Urinary bladder (tissue), 3 donors: ENCODE measurements at regions not wholly inside any gene's neighbourhood (a gene's known extent, or its start where the extent isn't known, plus 50 kb on each side); places are given as distances from the start of the nearest gene placed in this dataset.
"Not testable (repeated sequence)": the region's sequence is repeated elsewhere in the genome, so short reads cannot be mapped to it uniquely, and the experiment has no call there.

Source experiments
- DNase-seq: peaks from one replicate; pipeline ENCODE4 v3.0.0-alpha.2; 2015; ENCODE audit errors: extremely low spot score
- H3K27ac ChIP-seq: one replicate; pipeline ENCODE4 v1.5.1; 2013; ENCODE audit warnings: low read depth, mild to moderate bottlenecking, moderate library complexity
- H3K36me3 ChIP-seq: one replicate; pipeline ENCODE4 v1.6.1; 2013; ENCODE audit warnings: mild to moderate bottlenecking, moderate library complexity; ENCODE audit not compliant: insufficient read depth
- H3K4me1 ChIP-seq: one replicate; pipeline ENCODE4 v1.6.1; 2013; ENCODE audit warnings: mild to moderate bottlenecking, moderate library complexity; ENCODE audit not compliant: insufficient read depth
- H3K4me3 ChIP-seq: one replicate; pipeline ENCODE4 v1.5.1; 2013; ENCODE audit warnings: low read depth, low read length
- WGBS: extraction: QIAGEN DNeasy Blood & Tissue Kit; methylation state at CpG from one replicate; pipeline ENCODE4 v1.1.7; 2013; 5-methylcytosine and 5-hydroxymethylcytosine counted together
- donor health status: healthy with polysubstance abuse.
- donor health status: healthy.

DNA sequence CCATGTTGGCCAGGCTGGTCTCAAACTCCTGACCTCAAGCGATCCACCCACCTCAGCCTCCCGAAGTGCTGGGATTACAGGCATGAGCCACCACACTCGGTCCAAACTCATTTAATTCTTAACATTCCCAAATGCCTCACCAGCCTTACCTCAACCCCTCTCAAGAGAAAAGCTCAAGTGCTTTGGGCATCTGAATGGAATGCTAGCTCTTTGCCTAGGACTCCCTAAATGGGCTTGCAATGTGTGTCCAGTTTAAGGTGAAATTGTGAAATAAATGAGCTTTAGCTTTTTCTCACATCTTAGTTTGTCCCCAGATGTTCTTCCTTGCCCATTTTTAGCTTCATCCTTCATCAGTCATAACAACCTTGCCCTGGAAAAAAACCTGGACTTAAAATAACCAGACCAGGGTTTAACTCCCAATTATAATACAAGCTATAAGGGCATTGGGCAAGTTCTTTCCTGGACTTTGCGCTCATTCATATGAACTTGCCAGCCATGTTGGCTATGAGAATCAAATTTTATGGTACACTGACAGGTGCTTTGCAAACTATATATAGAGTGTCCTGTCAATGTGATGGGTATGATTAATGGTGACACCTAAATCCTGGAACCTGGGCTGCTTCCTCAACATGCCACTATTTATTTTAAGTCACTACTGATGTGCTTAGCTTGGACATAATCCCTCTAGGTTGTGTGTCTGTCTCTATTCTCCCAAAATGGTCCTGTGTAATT, 95.1 kb upstream of the SERPINE2 start:
- Histone ChIP-seq H3K36me3 (no peaks in the 10 kb centered on the region), H3K4me1 (no peaks in the 10 kb centered on the region), H3K4me3 (no peak overlapping the region), H3K27ac (no peak overlapping the region)
- DNase-seq, result no peak
- WGBS, result 93% methylated on average over 4 of the region's 4 CpGs

DNA sequence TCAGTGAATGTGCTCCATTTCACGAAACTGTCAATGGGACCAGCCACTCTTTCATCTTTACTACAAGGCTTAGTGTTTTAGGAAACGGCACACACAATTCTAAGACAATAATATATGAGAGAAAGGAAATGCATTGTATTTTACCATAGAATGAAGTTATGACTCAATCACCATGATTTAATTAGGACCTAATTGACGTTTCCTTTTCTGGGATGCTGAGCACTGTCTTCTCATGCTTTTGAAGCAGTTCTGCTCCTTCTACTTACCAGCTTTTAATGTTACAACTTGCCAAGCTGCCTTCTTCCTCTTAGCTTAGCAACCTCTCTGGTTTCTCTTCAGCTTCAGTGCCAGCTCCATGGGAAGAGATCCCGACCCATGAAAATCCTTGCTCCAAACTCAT, 94.3 kb upstream of the SERPINE2 start:
- Histone ChIP-seq H3K36me3 (no peaks in the 10 kb centered on the region), H3K4me3 (no peak overlapping the region), H3K27ac (no peak overlapping the region), H3K4me1 (no peaks in the 10 kb centered on the region)
- WGBS, result 80% methylated on average over 4 of the region's 4 CpGs
- no peak for DNase-seq

DNA sequence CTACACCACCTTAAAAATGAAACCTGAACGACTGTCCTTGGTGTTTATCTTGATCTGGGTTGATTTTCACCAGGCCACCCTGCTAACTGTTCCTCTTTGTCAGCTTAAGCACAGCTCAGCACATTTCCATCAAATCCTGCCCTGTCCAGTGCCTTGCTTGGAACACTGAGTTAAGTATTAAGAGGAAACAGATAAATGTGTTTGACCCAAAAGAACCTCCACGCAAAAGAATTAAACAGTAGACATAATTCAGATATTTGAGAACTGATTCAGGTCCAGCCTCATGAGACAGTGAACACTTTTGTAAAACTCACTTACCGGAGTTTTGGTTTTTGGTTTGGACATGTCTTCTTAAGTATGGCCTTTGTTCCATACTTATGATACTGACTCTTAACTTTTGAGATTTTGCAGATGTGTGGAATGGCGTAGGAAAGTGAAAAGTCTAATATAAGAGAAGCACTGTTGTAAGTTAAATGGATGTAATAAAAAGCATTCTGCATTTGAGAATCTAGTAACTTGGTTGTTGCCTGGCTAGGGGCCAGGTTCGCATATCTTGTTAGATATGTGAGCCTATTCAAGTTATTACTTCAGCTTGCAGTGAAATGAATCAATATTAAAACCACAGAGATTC, 88.9 kb upstream of the SERPINE2 start:
- peak; percentile 8 for DNase-seq
- H3K36me3 ChIP-seq, result no peaks in the 10 kb centered on the region
- 25% methylated on average over 5 of the region's 5 CpGs for WGBS
- H3K27ac ChIP-seq, result no peak overlapping the region
- H3K4me1 ChIP-seq, result no peaks in the 10 kb centered on the region
- H3K4me3 ChIP-seq, result no peak overlapping the region

DNA sequence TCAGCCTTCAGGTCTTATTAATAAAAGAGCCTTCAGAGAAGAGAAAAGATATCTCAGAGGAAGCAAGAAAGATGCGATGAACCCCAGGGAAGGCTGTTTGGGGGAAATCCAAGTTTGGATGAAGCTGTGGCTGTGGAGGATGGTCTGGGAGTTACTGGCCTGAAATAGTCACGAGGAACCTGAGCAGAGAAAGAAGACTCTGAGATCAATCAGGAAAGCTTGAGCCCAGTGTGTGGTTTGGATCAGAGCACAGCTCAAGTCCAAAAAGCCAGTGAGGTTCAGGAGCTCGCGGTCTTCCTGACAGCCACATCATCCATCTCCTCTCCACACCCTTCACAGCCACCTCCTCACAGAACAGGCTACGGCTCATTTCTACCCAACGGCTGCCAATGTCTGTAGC, 87.4 kb upstream of the SERPINE2 start:
- Histone ChIP-seq H3K4me1 (no peaks in the 10 kb centered on the region), H3K36me3 (no peaks in the 10 kb centered on the region), H3K4me3 (no peak overlapping the region), H3K27ac (no peak overlapping the region)
- 74% methylated on average over 6 of the region's 6 CpGs for WGBS
- no peak for DNase-seq

DNA sequence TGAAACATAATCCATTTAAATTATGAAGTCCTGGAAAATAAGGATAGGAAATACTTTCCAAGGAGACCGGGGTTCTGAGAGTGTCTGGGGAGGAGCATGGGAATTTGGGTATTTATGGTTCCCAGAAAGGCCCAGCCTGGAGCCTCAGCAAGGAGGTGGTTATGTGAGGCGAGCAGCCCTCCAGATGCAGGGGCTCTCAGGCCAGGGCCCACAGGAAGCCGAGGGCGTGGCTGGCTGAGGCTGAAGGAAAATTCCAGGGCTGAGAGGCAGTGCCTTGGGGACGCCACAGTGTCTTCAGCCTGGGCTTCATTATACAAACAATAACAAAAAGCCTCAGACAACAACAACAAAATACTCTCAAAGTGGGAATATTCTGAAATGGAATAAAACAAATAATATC, 86.9 kb upstream of the SERPINE2 start:
- no peaks in the 10 kb centered on the region for H3K4me1 ChIP-seq
- 39% methylated on average over 5 of the region's 5 CpGs for WGBS
- H3K36me3 ChIP-seq, result no peaks in the 10 kb centered on the region
- H3K4me3 ChIP-seq, result no peak overlapping the region
- no peak overlapping the region for H3K27ac ChIP-seq
- DNase-seq, result no peak

DNA sequence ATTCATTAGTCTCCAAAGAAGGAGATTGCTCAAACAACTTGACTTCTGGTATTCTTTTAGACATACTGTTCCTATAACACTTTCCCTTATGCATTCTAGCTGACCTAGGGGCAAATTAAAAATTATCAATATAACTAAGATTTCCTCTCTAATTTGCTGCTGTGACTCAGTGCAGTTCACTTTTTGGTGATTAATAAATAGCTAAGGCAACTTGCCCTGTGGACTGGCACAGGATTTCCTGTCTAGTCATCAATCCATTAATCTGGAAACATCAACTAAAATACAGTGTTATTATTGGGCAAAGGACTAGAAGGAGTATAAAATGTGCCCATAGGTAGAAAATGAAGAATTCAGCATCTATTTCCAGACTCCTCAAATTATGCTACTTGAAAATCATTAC, 83.5 kb upstream of the SERPINE2 start:
- H3K4me1 ChIP-seq, result no peaks in the 10 kb centered on the region
- no peak overlapping the region for H3K27ac ChIP-seq
- no peak overlapping the region for H3K4me3 ChIP-seq
- no peaks in the 10 kb centered on the region for H3K36me3 ChIP-seq
- DNase-seq, result no peak

DNA sequence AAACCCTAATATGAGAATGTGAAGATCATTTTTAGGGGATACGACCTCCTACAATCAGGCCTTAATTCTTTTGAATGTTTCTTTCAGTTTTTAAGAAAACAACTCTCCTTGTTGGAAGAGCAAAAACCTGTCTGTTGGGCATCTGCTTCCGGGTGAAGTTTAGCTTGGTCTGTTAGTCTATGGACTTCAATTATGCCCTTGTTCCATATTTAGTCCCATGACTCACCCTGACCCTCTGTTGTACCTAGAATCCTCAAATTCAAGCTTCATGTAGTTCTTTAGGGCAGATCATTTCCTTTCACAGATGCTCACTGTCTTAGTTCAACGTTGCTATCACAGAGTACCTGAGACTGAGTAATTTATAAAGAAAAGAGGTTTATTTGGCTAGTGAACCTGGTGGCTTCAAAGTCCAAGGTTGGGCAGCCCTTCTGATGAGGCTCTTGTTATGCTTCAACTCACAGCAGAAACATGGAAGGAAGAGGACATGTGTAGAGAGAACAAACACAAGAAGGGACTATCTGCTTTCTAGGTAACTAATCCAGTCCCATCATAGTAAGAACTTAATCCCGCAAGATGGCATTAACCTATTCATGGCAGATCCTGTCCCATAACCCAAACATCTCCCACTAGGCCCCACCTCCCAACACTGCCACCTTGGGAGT, 82.5 kb upstream of the SERPINE2 start:
- H3K27ac ChIP-seq, result no peak overlapping the region
- 83% methylated on average over 4 of the region's 4 CpGs for WGBS
- H3K4me3 ChIP-seq, result no peak overlapping the region
- no peak for DNase-seq
- H3K36me3 ChIP-seq, result no peaks in the 10 kb centered on the region
- no peaks in the 10 kb centered on the region for H3K4me1 ChIP-seq

DNA sequence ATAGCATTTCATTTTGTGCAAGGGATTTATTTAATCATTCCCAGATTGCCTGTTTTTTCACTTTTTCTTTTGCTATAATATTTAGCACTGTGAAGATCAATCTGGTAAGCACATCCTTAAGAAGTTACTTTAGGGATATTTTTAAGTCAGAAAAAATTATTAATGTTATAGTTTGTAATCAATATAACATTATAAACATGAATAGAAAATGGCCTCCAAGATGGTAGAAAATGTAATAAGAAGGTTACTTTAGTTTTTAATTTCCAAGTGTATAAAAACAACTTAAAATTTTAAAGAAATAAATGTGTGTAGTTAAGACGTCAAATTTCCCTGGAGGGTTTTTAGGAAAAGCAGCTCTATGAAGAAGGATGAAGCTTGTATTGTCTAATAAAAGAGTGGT, 81.9 kb upstream of the SERPINE2 start:
- H3K27ac ChIP-seq, result no peak overlapping the region
- H3K4me3 ChIP-seq, result no peak overlapping the region
- H3K4me1 ChIP-seq, result no peaks in the 10 kb centered on the region
- no peak for DNase-seq
- H3K36me3 ChIP-seq, result no peaks in the 10 kb centered on the region
- 76% methylated on average over 1 of the region's 1 CpG for WGBS

DNA sequence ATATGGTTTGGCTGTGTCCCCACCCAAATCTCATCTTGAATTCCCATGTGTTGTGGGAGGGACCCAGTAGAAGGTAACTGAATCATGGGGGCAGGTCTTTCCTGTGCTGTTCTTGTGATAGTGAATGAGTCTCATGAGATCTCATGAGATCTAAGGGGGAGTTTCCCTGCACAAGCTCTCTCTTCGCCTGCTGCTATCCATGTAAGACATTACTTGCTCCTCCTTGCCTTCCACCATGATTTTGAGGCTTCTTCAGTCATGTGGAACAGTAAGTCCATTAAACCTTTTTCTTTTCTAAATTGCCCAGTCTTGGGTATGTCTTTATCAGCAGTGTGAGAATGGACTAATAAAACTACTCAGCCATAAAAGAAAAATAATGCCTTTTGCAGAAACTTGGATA, 80.8 kb upstream of the SERPINE2 start:
- H3K36me3 ChIP-seq, result not testable (repeated sequence)
- WGBS, result 96% methylated on average over 1 of the region's 1 CpG

DNA sequence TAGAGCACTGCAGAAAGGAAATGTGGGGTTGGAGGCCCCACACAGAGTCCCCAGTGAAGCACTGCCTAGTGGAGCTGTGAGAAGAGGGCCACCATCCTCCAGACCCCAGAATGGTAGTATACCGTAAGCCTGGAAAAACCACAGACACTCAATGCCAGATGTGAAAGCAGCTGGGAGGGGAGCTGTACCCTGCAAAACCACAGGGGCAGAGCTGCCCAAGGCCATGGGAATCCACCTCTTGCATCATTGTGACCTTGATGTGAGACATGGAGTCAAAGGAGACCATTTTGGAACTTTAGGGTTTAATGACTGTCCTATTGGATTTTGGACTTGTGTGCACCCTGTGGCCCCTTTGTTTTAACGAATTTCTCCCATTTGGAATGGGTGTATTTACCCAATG, 75.3 kb upstream of the SERPINE2 start:
- H3K4me3 ChIP-seq, result no peak overlapping the region
- H3K36me3 ChIP-seq, result no peaks in the 10 kb centered on the region
- DNase-seq, result no peak
- no peak overlapping the region for H3K27ac ChIP-seq
- 72% methylated on average over 2 of the region's 2 CpGs for WGBS
- H3K4me1 ChIP-seq, result no peaks in the 10 kb centered on the region

More for the DNA sequence above, 80.8 kb upstream of the SERPINE2 start:
- DNase-seq, H3K27ac ChIP-seq, H3K4me3 ChIP-seq, H3K4me1 ChIP-seq: not testable (repeated sequence)

DNA sequence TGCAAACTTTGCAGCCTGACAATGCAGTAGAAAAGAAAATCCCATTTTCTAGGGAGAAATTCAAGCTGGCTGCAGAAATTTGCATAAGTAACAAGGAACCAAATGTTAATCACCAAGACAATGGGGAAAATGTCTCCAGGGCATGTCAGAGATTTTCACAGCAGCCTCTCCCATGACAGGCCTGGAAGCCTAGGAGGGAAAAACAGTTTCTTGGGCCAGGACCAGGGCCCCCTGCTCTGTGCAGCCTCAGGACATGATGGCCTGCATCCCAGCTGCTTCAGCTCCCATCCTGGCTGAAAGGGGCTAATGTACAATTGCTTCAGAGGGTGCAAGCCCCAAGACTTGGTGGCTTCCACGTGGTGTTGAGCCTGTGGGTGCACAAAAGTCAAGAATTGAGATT, 74.8 kb upstream of the SERPINE2 start:
- H3K27ac ChIP-seq, H3K36me3 ChIP-seq, H3K4me1 ChIP-seq, DNase-seq, H3K4me3 ChIP-seq: not testable (repeated sequence)
- 31% methylated on average over 1 of the region's 1 CpG for WGBS

DNA sequence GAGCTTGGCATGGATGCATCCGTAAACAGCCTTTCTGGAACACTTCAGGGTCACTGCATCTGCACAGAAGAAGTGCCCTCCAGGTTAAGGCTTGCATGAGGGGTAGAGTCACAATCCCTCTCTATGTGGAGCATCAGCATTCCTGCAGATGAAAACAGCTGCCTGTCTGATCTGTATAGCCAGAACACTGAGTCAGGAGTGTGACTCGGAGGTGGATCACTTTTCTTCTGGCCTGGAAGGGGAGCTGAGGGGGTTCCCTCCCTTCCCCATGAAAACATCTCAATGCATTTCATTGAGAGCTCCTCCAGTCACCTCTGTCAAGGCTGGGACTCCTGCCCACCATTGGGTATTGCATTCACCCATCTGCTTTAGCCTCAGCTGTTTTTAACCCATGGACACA, 72.5 kb upstream of the SERPINE2 start:
- no peaks in the 10 kb centered on the region for H3K4me1 ChIP-seq

DNA sequence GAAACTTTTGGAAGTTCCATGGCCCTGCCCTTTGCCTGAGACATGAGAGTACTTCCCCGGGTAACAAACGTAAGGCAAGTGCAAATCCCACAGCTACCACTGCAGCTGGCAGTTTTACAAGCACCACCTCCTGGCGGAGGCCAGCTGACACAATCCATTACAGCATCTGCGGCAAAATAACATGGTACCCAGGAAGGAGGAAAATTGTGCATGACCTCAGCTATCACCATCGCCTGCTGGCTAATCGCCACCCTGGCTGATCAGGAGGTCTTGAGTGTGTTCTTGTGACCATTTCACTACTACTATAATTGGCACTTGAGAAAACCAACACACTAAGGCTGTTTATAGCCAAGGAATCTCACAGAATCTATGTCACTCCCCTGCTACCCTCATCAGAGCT, 71.7 kb upstream of the SERPINE2 start:
- 74% methylated on average over 6 of the region's 6 CpGs for WGBS
- H3K4me1 ChIP-seq, result no peaks in the 10 kb centered on the region
- no peak overlapping the region for H3K4me3 ChIP-seq
- H3K27ac ChIP-seq, result no peak overlapping the region
- no peak for DNase-seq
- no peaks in the 10 kb centered on the region for H3K36me3 ChIP-seq

More for the DNA sequence above, 72.5 kb upstream of the SERPINE2 start:
- no peak for DNase-seq
- H3K27ac ChIP-seq, result no peak overlapping the region
- 89% methylated on average over 2 of the region's 2 CpGs for WGBS
- no peaks in the 10 kb centered on the region for H3K36me3 ChIP-seq
- no peak overlapping the region for H3K4me3 ChIP-seq

DNA sequence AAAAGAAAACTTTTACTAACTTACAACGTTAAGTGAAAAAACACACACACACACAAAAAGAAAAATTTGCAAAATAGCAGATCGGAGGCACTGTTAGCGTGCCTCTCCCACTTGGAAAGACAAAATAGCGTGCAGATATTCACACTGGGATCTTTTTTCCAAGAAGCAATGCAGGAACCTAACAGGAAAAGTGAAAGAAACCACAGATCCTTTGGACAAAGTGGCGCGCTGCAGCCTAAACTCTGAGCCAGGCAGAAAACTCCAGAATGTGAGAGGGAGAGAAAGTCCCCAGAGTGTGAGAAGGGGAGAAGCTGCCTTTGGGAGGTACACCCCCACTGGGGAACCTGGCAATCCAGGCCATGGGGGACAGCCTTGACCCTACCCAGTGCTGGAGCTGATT, 70.7 kb upstream of the SERPINE2 start:
- no peaks in the 10 kb centered on the region for H3K4me1 ChIP-seq
- no peak overlapping the region for H3K4me3 ChIP-seq
- DNase-seq, result no peak
- 84% methylated on average over 6 of the region's 6 CpGs for WGBS
- no peaks in the 10 kb centered on the region for H3K36me3 ChIP-seq
- H3K27ac ChIP-seq, result no peak overlapping the region
